SKM-1 (cell line): ENCODE measurements at regions not wholly inside any gene's neighbourhood (a gene's known extent, or its start where the extent isn't known, plus 50 kb on each side); places are given as distances from the start of the nearest gene placed in this dataset.

ENCODE experiments used
- DNase-seq: peaks from one replicate; lab custom pipeline; 2025; ENCODE audit not compliant: unreplicated experiment; lab: John Stamatoyannopoulos, UW

GRCh38 chr15:46489276-46489675 lies 854.4 kb downstream of the SQOR start:
- no peak for DNase-seq

- no peak for DNase-seq
Measured at GRCh38 chr15:46496491-46497115, 861.8 kb downstream of the SQOR start.

- DNase-seq: no peak
Measured at GRCh38 chr15:46502667-46503066, 867.8 kb downstream of the SQOR start.

- no peak for DNase-seq
Measured at GRCh38 chr15:46518381-46518780, 883.6 kb downstream of the SQOR start.

GRCh38 chr15:46523701-46524100 lies 888.9 kb downstream of the SQOR start:
- no peak for DNase-seq

GRCh38 chr15:46525984-46526725 lies 891.3 kb downstream of the SQOR start:
- DNase-seq: no peak

GRCh38 chr15:46526726-46527110 lies 891.9 kb downstream of the SQOR start:
- DNase-seq: no peak

- no peak for DNase-seq
Measured at GRCh38 chr15:46543626-46544025, 908.8 kb downstream of the SQOR start.

GRCh38 chr15:46548989-46549388 lies 914.2 kb downstream of the SQOR start:
- DNase-seq: no peak

GRCh38 chr15:46552316-46552715 lies 917.5 kb downstream of the SQOR start:
- no peak for DNase-seq

GRCh38 chr15:46555547-46555946 lies 920.7 kb downstream of the SQOR start:
- DNase-seq: no peak

- DNase-seq: no peak
Measured at GRCh38 chr15:46556010-46556409, 921.2 kb downstream of the SQOR start.

- no peak for DNase-seq
Measured at GRCh38 chr15:46556559-46557379, 921.9 kb downstream of the SQOR start.

GRCh38 chr15:46567968-46568367 lies 933.1 kb downstream of the SQOR start:
- no peak for DNase-seq

- no peak for DNase-seq
Measured at GRCh38 chr15:46569781-46570180, 935.0 kb downstream of the SQOR start.

GRCh38 chr15:46576646-46577395 lies 942.0 kb downstream of the SQOR start:
- no peak for DNase-seq

- no peak for DNase-seq
Measured at GRCh38 chr15:46577767-46578166, 942.9 kb downstream of the SQOR start.

GRCh38 chr15:46580487-46580886 lies 945.7 kb downstream of the SQOR start:
- no peak for DNase-seq

GRCh38 chr15:46580924-46581323 lies 946.1 kb downstream of the SQOR start:
- no peak for DNase-seq

GRCh38 chr15:46589088-46589487 lies 954.3 kb downstream of the SQOR start:
- no peak for DNase-seq

GRCh38 chr15:46591462-46591861 lies 956.6 kb downstream of the SQOR start:
- DNase-seq: no peak
